GM21381 (cell line): ENCODE measurements at regions not wholly inside any gene's neighbourhood (a gene's known extent, or its start where the extent isn't known, plus 50 kb on each side); places are given as distances from the start of the nearest gene placed in this dataset.
"Not testable (repeated sequence)": the region's sequence is repeated elsewhere in the genome, so short reads cannot be mapped to it uniquely, and the experiment has no call there.

Experiments used
- ATAC-seq: cut with Tn5 transposase; IDR thresholded peaks from one replicate; pipeline ENCODE4 v1.9.1; 2021; ENCODE audit warnings: mild to moderate bottlenecking, moderate library complexity; ENCODE audit not compliant: unreplicated experiment

DNA sequence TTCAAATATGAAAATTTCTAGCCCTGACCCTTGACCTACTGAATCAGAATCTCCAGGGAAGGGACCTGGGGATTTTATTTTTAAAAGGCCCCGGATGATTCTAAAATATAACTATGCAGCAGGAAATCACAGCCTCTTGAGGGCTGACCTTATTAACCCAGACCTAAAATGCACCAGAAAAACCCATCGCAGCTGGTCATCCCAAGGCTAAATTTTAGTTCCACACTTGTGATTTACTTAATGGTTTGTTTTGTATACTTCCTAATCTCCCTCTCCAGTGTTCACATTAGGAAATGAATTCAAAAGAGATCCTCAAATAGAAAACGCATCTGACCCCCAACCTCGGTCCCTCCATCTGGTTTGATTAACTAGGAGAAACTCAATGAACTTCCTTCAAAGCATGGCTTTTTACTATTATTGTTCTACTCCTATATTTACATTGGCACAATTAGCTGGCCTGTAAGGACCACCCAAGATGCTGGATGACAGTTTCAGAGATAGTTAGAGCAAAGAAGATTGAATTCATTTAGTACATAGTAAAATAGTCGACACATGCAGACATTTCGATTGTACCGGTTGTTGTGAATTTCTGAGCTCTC, 147.8 kb upstream of the MED14 start:
- ATAC-seq: no peak

DNA sequence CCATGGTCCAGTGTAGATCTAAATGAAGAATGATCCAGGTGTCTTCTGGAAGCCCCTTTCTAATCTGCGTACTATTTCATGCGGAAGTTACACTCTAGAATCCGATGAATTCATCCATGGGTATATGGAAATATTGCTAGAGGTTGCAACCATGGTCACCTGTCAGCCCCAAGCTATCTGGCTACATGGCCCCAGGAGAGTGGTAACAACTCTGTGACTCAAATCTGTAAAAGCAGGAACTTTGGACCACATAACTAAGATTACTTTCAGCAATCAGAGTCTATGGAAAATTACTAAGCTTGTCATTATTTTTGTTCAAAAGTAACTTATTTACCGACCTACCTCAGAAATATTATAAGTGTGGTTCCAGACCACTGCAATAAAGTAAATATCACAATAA, 150.6 kb upstream of the MED14 start:
- ATAC-seq: no peak

DNA sequence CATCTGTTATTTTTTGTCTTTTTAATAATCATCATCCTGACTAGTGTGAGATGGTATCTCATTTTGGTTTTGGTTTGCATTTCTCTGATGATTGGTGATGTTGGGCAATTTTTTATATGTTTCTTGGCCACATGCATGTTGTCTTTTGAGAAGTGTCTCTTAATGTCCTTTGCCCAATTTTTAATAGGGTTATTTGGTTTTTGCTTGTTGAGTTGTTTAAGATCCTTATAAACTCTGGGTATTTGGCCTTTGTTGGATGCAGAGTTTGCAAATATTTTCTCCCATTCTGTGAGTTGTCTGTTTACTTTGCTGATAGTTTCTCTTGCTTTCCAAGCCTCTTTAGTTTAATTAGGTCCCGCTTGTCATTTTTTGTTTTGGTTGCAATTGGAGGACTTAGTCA, 152.1 kb upstream of the MED14 start:
- no peak for ATAC-seq

DNA sequence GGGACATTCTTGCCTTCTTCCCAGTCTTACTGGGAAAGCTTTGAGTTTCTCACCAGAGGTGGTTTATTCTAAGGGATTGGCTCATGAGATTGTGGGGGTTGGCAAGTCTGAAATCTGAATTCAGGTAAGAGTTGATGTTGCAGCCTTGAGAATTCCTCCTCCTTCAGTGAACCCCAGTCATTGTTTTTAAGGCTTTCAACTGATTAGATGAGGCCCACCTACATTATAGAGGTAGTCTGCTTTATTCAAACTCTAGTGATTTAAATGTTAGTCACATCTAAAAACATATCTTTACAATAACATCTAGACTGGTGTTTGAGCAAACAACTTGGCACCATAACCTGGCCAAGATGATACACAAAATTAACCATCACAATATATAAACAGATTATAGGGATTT, 156.5 kb upstream of the MED14 start:
- no peak for ATAC-seq

DNA sequence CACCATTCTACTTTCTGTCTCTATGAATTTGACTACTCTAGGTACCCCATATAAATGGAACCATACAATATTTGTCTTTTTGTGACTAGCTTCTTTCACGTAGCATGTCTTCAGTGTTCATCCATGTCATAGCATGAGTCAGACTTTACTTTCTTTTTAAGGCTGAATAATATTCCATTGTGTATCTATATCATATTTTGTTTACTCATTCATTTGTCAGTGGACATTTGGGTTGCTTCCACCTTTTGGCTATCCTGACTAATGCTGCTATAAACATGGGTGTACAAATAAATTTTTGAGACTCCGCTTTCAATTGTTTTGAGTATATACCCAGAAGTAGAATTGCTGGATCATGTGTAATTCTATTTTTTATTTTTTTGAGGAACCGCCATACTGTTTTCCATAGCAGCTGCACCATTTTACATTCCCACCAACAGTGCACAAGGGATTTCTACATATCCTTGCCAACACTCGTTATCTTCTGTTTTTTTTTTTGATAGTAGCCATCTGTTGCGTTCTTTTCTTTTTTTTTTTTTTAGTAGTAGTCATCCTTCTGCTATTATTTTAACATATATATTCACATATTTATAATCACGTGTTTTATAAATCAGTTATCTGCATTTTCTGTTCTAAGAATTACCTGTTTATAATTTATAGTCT, 158.0 kb upstream of the MED14 start:
- ATAC-seq: no peak

DNA sequence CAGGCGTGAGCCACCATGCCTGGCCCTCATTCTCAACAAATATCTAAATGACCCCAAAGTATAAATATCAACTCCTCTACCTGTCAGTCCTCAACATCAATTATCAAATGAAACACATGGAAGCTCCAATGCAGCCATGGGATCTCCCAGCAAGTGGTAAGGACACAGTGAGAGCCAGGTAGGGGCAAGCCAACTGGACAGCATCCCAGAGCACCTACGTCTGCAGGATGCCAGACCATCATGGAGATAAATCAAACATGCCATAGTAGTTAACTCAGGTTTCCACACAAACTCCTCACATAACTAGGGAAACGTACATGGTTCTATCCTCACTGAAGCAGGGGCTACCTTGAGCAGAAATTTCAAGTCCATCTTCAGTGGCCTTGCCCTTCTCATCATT, 159.9 kb upstream of the MED14 start:
- ATAC-seq: no peak

DNA sequence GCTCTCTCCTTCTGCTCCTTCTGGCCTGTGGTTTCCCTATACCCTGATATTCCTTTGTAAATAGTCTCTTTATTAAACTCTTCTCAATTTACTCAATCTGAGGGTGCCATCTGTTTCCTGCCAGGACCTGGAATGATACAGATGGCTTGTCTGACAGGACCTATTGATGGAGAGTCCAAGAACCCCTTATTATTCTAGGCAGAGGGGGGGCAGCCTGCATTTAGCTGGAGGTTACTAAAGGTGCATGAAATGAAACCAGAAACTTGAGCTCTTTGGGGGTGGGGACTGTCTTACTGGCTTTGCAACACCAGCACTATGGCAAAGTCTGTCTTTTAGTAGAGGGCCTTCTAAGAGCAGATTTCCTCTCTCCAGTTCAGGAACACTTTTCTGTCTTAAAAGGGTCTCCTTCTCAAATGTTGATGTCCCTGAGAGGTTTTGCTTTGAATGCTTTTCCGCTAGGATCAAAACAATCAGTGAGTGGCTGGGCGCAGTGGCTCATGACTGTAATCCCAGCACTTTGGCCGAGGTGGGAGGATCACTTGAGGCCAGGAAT, 162.5 kb upstream of the MED14 start:
- ATAC-seq: no peak

DNA sequence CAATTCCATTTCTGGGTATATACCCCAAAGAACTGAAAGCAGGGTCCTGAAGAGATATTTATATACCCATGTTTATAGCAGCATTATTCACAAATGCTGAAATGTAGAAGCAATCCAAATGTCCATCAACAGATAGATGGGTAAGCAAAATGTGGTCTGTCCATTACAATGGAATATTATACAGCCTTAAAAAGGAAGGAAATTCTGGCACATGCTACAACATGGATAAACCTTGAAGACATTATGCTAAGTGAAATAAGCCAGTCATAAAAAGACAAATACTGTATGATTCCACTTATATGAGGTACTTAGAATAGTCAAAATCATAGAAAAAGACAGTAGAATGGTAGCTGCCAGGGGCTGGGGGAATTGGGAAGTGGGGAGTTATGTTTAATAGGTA, 169.4 kb upstream of the MED14 start:
- ATAC-seq: not testable (repeated sequence)

DNA sequence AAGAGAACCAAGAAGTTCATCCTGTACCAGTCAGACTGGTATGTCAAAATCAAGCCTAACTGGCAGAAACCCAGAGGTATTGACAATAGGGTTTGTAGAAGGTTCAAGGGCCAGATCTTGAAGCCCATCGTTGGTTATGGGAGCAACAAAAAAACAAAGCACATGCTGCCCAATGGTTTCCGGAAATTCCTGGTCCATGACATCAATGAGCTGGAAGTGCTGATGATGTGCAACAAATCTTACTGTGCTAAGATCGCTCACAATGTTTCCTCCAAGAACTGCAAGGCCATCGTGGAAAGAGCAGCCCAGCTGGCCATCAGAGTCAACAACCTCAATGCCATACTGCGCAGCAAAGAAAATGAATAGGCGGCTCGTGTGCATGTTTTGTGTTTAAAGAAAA, 172.7 kb upstream of the MED14 start:
- no peak for ATAC-seq

DNA sequence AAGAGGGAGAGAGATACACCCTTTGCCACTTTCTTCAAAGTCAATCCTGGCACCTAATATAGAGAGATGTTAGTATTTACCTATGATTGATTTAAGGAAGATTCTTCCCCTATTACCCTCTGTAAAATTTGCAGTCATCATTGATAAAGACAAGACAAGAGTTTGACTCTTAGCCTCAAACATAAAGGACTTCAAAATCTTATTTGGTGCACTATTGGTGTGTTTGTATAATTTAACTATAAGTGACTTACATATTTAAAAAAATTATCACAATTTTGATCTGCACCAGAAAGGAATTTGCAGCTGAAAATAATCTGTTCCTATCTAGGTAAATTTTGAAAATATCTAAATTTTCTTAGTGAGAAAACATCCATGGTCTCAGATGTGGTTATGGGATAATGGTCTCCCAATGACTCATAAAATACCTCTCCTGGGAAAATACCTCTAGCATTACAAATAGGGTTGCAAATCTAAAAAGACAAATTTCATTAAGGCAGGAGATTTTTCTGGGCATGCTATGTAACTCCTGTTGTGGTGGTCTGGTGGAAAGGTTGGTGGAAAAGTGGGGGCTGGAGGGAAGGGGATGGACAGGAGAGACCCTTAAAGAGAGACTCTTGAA, 173.6 kb upstream of the MED14 start:
- no peak for ATAC-seq

DNA sequence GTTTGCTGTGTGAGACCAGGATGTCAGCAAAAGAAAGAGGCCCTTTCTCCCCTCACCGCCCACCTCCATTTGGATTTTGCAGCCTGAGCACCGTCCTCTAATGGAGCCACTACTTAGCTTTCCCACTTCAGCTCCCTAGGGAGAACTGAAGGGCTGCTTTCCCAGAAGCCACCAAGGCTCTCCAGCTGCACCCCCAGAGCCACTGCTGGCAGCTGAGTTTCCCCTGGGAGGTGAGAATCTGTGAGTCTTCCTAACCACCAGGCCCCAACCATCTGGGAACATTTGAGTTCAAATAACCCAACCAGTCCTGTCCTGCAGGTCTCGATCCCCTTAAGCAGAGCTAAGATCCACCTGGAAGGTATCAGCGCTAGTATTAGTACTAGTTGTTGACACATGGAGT, 173.1 kb upstream of the USP9X start:
- ATAC-seq: no peak

DNA sequence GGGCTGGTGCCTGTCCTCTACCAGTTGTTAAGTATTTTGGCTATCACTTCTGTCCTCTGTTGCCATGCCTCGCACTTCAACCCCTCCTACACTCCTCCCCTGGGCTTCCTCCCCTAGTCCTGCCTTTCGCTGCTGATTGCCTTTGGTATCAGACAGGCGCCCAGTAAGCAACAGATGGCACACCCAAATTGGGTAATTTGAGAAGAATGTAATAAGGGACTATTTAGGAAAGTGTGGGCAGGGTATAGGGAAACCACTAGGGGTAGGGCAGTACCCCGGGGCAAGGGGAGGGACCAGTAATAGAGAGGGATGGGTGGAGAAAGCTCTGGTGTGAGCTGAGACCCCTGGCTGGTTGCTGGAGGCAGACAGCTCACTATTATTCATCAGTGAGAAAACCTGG, 172.7 kb upstream of the USP9X start:
- no peak for ATAC-seq

DNA sequence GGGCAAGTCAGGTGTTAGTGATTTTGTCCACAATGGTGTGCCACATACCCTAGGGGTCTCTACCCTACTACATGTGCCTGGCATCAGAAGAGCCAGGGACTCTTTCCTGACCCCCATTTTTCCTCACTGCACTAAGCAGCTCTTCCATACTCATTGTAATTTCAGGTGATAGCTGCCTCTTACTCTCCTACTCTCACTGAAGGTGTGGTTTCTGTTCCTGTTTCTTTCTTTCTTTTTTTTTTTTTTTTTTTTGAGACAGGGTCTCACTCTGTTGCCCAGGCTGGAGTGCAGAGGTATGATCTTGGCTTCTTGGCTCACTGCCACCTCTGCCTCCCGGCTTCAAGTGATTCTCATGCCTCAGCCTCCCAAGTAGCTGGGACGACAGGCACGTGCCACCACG, 164.9 kb upstream of the USP9X start:
- ATAC-seq: no peak

DNA sequence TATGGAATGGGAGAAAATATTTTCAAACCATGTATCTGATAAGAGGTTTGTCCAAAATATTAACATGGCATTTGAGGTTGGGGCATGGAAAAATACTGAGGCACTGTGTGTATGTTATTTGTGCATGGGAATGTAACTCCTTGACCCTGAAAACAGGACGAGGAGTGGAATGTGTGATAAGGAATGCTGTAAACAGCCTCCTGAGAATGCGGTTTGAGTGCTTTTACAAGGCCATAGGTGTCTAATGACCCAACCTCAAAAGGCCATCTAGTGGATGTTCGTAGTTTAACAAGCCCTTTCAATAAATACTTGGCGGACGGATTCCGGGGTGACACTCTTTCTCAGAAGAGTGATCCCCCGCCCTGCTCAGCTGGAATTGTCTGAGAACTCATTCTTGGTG, 162.9 kb upstream of the USP9X start:
- no peak for ATAC-seq

DNA sequence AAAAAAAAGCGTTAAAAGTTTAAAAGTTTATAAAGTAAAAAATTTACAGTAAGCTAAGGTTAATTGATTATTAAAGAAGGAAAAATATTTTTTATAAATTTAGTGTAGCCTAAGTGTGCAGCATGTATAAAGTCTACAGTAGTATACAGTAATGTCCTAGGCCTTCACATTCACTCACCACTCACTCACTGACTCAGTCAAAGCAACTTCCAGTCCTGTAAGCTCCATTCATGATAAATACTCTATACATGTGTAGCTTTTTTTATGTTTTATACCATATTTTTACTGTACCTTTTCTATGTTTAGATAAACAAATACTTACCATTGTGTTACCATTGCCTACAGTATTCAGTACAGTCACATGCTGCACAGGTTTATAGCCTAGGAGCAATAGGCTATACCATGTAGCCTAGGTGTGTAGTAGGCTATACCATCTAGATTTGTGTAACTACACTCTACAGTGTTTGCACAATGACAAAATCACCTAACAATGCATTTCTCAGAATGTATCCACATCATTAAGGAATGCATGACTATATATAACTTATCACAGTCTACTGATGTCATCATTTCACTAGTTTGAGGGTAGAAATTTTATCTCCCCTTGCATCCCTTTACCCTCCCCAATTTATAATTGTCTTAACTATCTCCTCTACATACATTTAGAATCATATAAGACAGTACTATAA, 158.4 kb upstream of the USP9X start:
- ATAC-seq: not testable (repeated sequence)

DNA sequence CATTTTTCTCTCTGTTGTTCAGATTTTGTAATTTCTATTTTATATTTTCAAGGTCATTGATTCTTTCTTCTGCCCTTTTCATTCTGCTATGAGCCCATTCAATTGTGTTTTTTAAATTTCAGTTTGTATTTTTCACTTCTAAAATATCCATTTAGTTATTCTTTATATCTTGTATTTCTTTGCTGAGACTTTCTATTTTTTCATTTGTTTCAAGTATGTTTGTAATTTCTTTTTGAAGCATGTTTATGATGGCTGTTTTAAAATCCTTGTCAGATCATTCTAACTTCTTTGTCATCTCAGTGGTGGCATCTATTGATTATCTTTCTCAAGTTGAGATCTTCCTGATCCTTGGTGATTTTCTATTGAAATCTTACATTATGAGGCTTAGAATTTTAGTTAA, 157.2 kb upstream of the USP9X start:
- no peak for ATAC-seq

DNA sequence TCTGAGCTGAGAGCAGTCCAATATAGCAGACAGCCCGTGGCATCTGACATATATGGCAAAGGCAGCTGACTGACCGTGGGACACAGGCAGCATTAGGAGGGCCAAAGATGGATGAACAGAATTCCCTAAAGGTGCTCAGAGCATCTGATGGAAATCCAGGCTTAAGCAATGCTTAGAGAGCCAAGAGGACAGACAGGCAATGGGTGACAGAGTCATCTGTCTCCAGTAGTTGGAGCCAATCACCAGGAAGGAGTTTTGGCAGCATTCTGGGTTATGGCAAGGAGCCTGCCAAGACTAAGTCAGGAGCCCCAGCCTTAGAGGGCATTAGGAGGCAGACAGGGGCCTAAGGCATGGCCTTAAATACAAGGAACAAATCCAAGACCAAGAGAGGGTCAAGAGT, 153.3 kb upstream of the USP9X start:
- no peak for ATAC-seq

DNA sequence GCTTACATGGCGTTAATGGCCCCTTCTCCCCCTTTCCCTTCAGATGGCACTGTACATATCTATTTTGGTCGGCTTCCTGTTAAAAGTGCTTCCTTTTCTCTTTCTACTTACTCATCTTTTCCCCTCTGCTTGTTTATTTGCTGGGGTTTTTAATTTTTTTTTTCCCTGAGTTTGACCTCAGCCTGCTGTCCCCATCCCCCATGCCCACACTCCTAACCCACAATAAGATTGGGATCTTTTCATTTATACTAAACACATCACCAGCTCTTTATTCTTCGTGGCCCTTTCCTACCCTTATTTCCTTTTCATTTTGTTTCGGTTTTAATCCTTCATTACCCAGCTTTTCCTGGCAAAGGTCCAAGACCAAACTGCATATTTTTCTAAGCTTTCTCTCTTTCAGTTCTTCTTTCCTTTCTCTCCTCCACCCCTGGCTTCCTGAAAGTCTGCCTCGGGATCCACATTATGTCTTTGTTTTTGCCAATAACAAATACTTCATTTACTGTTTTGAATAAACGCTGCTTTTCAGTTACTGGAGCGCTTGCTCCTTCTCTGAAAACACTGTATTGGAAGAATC, 152.0 kb upstream of the USP9X start:
- ATAC-seq: no peak

DNA sequence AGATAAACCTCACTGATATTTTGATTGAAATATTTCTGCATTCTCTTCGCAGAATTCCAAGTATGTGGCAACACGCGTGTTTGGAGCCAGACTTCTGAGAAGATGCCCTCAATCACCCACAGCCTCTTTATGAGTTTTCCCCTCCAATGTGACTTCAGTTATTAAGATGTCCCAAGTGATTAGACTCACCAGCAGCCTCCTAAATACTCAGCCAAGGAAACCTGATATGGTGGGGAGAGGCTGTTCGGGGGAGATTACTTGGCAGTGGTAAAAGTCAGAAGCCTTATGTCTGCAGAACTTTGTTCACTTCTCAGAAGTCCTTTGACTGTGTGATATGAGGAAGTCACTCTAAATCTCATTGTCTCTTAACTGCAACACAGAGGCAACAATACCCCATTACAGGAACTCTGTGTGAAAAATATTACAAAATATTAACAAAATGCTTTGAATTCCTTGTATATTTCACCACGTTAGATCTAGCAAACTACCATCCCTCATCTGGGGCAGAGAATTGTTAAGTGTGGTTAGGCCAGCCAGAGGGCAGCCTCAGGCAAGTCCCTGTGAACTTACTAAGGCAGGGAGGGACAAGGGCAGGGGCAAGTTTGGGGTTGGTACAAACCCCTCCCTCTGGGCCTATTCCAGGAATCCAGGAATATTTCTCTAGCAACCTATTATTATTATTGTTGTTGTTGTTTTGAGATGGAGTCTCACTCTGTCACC, 151.4 kb upstream of the USP9X start:
- ATAC-seq: no peak

DNA sequence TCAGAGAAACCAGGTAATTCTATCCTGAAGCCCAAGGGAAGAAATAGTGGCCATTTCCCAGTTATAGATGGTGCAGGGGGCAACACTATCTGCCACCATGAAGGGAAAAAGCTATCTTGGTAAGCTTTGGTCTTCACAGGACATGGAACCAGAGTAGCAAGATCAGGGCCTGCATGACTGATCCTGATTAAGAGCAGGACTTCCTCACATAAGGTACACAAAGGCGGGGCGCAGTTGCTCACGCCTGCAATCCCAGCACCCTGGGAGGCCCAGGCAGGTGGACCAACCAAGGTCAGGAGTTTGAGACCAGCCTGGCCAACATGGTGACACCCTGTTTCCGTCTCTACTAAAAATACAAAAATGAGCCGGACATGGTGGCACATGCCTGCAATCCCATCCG, 148.4 kb upstream of the USP9X start:
- ATAC-seq: no peak

DNA sequence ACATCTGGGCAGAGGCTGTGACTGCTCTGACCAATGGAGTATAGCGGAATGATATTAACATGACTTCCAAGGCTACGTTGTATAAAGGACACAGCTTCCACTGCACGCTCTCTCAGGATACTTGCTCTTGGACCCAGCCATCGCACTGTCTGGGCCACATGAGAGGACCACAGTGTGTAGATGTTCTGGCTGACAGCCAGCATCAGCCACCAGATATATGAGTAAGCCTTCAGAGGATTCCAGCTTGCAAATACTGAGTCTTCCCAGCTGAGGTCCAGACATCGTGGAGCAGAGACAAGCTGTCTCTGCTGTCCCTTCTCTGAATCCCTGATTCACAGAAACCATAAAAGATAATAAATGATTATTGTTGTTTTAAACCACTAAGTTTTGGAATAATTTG, 146.8 kb upstream of the USP9X start:
- ATAC-seq: no peak
